ENCODE measurements at regions not wholly inside any gene's neighbourhood (a gene's known extent, or its start where the extent isn't known, plus 50 kb on each side); places are given as distances from the start of the nearest gene placed in this dataset.
"Not testable (repeated sequence)": the region's sequence is repeated elsewhere in the genome, so short reads cannot be mapped to it uniquely, and the experiment has no call there.

DNA sequence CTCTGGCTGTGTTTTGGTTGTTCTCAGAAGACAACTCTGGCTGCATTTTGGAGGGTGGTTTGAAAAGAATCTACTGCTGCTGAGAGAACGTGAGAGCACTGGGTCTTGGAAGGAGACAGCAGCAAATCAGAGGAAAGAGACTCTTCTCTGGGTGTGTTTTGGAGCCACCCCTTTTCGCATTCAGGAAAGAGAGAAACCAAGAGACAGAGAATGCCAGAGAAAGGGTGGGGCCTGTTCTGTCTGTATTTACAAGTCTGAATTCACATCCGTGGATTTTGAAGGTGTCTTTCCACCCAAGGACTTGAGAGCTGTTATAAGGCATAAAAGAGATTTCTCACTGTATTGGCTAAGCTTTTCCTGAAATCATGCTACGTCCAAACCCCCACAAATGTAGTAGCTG, 187.2 kb downstream of the C1orf94 start:
- no peak for DNase-seq (ENCODE audit: low spot score in 2 of 2)
- H3K36me3 Mint-ChIP-seq (ENCODE audit: insufficient read depth), result no peaks in the 10 kb centered on the region
- ATAC-seq (replicated peaks; ENCODE audit: extremely low read depth, poor library complexity, severe bottlenecking), result no peak
- no peaks in the 10 kb centered on the region for H3K9me3 Mint-ChIP-seq
- H3K27ac Mint-ChIP-seq (ENCODE audit: low read depth), result no peak overlapping the region
- H3K4me3 Mint-ChIP-seq, result no peak overlapping the region
- peaks cover 46% of the 10 kb centered on the region for H3K27me3 Mint-ChIP-seq
- no peaks in the 10 kb centered on the region for H3K4me1 Mint-ChIP-seq

DNA sequence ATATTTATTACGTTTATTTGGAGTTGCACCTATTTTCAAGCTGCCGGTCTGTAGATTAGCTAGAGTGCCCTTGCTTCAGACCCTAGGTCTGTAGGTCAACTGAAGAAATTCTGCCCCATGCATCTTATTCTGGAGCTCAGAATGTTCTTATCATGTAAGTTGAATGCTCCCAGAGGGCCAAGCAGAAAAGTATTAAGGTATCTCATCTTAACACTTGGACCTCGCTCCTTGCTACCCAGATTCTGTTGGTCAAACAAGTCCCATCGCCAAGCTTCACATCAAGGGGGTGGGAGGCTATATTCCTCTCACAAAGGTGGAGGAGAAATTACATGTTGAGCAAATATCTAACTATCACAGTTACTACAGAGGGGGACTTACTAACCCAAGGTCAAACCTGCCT, 187.7 kb downstream of the C1orf94 start:
- DNase-seq (ENCODE audit: low spot score in 2 of 2) (no peak), ATAC-seq (replicated peaks; ENCODE audit: extremely low read depth, poor library complexity, severe bottlenecking) (no peak)
- no peaks in the 10 kb centered on the region for H3K36me3 Mint-ChIP-seq (ENCODE audit: insufficient read depth)
- no peak overlapping the region for H3K27ac Mint-ChIP-seq (ENCODE audit: low read depth)
- H3K27me3 Mint-ChIP-seq, result peaks cover 41% of the 10 kb centered on the region
- H3K4me3 Mint-ChIP-seq, result no peak overlapping the region
- H3K4me1 Mint-ChIP-seq, result no peaks in the 10 kb centered on the region
- H3K9me3 Mint-ChIP-seq, result no peaks in the 10 kb centered on the region

DNA sequence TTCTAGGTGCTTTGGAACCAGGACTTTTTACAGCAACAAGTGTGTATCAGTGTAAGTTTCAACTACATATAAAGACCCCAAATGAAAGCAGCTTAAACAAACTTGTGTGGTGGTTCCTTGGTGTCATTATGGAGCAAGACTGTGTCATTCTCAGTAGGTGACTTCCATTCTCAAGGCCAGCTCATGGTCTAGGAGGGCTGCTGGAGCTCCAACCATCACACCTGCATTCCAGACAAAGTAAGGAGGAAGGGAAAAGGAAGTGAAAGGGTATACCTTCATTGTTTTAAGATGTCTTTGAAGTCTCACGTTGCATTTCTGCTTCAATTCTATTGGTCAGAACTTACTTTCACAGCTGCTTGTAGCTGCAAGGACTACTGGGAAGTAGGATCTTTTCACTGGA, 188.6 kb downstream of the C1orf94 start:
- H3K4me3 Mint-ChIP-seq, result no peak overlapping the region
- no peaks in the 10 kb centered on the region for H3K4me1 Mint-ChIP-seq
- no peaks in the 10 kb centered on the region for H3K36me3 Mint-ChIP-seq (ENCODE audit: insufficient read depth)
- ATAC-seq (replicated peaks; ENCODE audit: extremely low read depth, poor library complexity, severe bottlenecking) (no peak), DNase-seq (ENCODE audit: low spot score in 2 of 2) (no peak)
- H3K9me3 Mint-ChIP-seq, result no peaks in the 10 kb centered on the region
- no peak overlapping the region for H3K27ac Mint-ChIP-seq (ENCODE audit: low read depth)
- peaks cover 34% of the 10 kb centered on the region for H3K27me3 Mint-ChIP-seq

DNA sequence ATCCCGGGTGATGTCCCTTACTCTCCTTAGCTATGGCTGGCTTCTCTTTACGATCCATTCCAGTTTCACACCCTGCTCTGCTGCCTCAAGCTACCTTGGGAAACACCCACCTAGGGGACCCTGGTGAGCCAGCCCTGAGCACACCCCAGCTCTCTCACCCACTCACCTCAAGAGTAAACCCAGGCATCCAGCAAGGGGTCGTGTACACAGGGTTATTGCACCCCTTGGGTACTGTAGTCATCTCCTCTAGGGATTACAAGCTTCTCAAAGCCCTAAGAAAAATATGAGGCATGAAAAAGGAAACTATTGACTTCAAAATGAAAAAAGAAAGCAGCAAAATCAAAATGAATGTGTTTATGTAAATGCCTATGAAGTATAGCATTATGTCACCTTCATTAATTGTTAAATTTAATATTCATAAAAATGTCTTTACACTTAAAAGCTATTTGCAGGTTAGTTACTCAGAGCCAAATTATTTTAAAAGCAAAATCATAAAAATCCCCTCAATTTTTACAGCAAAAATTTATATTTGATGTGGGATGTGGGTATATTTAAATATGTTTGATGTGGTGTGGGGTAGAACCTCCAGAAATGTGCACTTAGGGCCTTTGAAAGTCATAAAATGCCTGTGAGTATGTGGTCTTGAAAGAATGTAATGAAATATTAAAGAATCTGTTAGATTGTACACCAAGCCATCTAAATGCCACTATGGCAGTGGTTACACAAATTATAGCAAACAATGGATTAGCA, 190.3 kb downstream of the C1orf94 start:
- Mint-ChIP-seq H3K27me3 (peaks cover 20% of the 10 kb centered on the region), H3K27ac (ENCODE audit: low read depth) (no peak overlapping the region), H3K9me3 (no peaks in the 10 kb centered on the region), H3K4me3 (no peak overlapping the region), H3K4me1 (no peaks in the 10 kb centered on the region), H3K36me3 (ENCODE audit: insufficient read depth) (no peaks in the 10 kb centered on the region)
- ATAC-seq (replicated peaks; ENCODE audit: extremely low read depth, poor library complexity, severe bottlenecking) (no peak), DNase-seq (ENCODE audit: low spot score in 2 of 2) (no peak)

DNA sequence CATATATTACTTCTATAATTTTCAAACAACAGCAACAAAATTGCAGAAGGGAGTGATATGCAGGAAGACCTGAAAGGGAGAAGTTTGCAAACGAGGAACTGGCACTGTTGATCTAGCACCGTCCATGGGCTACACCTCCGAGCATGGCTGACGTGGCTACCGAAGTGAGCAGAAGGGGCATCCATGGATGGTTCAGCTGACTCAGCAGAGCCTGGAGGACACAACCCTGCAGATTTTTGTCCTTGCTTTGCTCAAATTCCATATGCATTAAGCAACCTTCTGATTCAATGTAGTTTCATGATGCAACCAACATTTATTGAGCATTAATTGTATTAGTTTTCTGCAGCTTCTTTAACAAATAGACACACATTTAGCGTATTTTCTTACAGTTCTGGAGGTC, 191.2 kb downstream of the C1orf94 start:
- no peaks in the 10 kb centered on the region for H3K4me1 Mint-ChIP-seq
- ATAC-seq (replicated peaks; ENCODE audit: extremely low read depth, poor library complexity, severe bottlenecking) (no peak), DNase-seq (ENCODE audit: low spot score in 2 of 2) (no peak)
- no peak overlapping the region for H3K4me3 Mint-ChIP-seq
- no peaks in the 10 kb centered on the region for H3K36me3 Mint-ChIP-seq (ENCODE audit: insufficient read depth)
- H3K9me3 Mint-ChIP-seq, result no peaks in the 10 kb centered on the region
- H3K27ac Mint-ChIP-seq (ENCODE audit: low read depth), result no peak overlapping the region
- H3K27me3 Mint-ChIP-seq, result peaks cover 22% of the 10 kb centered on the region

DNA sequence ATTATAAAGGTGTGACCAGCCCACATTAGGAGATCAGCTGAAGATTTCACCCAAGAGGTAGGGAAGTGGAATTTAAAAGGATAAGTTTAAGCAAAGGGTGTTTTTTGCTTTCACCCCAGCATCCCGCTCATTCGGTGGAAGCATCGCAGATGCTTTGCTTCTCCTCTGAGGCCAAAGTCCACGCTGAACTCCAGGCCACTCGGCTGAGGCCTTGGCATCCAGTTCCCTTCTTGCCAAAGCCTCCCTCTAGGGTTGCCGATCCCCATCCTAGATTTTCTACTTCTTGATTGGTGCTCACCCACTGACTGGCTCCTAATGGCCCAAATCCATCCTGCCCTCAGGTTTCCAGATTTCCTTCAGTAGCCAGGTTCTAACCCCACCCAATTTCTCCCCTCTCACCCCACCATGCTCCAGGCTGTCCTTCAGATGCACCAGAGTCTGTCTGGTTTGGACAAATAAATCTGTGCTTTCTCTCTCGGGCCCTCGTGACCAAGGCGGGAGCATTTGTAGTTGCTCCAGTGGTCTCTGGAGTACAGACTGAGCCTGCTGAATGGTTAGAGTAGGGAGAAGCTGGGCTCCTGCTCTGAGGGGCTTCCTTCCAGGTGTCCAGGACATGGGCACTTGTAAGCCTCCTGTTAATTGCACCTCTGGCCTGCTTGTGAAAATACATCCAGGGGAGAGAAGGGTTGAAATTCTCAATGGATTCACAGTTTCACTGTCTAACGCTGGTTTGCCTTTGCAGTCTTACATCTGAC, 193.2 kb downstream of the C1orf94 start:
- Mint-ChIP-seq H3K36me3 (ENCODE audit: insufficient read depth) (no peaks in the 10 kb centered on the region), H3K27ac (ENCODE audit: low read depth) (no peak overlapping the region), H3K27me3 (peaks cover 31% of the 10 kb centered on the region), H3K4me1 (no peaks in the 10 kb centered on the region), H3K9me3 (no peaks in the 10 kb centered on the region), H3K4me3 (no peak overlapping the region)
- DNase-seq (ENCODE audit: low spot score in 2 of 2) (no peak), ATAC-seq (replicated peaks; ENCODE audit: extremely low read depth, poor library complexity, severe bottlenecking) (no peak)

DNA sequence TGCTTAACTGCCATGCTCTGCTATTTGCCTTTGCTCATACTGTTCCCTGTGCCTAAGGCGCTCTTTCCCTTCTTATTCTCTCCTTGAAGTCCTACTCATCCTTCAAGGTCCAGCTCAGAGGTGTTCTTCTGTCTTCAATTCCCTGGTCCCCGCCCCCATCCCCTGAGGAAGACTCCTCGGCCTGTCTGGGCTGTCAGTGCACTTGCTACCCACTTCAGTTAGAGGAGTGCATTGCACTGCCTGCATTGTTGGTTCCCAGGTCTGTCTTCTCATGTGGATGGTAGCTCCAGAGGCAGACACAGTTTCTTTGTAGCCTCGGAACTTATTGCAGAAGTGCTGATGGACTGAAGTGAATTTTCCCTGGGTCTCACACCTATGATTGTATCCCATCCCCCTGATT, 194.0 kb downstream of the C1orf94 start:
- peaks cover 36% of the 10 kb centered on the region for H3K27me3 Mint-ChIP-seq

DNA sequence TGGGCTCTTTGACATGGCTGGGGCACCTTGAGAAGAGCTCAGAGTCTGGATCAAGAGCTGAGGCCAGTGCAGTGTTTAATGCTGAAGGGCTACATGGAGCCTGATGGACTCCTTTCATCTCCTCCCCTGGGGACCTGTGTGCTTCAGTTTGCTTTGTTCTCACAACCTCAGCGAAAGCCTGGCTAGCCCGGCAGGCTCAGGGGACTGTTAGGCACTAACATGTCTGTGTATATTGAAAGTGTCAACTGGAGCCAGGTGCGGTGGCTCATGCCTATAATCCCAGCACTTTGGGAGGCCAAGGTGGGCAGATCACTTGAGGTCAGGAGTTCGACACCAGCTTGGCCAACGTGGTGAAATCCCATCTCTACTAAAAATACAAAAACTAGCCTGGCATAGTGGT, 194.5 kb downstream of the C1orf94 start:
- H3K36me3 Mint-ChIP-seq (ENCODE audit: insufficient read depth); H3K4me3 Mint-ChIP-seq; H3K9me3 Mint-ChIP-seq; H3K27ac Mint-ChIP-seq (ENCODE audit: low read depth); H3K4me1 Mint-ChIP-seq; ATAC-seq (replicated peaks; ENCODE audit: extremely low read depth, poor library complexity, severe bottlenecking); DNase-seq (ENCODE audit: low spot score in 2 of 2): not testable (repeated sequence)
- H3K27me3 Mint-ChIP-seq, result peaks cover 40% of the 10 kb centered on the region

More for the DNA sequence above, 194.0 kb downstream of the C1orf94 start:
- Mint-ChIP-seq H3K4me3 (no peak overlapping the region), H3K4me1 (no peaks in the 10 kb centered on the region), H3K9me3 (no peaks in the 10 kb centered on the region), H3K27ac (ENCODE audit: low read depth) (no peak overlapping the region), H3K36me3 (ENCODE audit: insufficient read depth) (no peaks in the 10 kb centered on the region)
- no peak for DNase-seq (ENCODE audit: low spot score in 2 of 2)
- ATAC-seq (replicated peaks; ENCODE audit: extremely low read depth, poor library complexity, severe bottlenecking), result no peak

DNA sequence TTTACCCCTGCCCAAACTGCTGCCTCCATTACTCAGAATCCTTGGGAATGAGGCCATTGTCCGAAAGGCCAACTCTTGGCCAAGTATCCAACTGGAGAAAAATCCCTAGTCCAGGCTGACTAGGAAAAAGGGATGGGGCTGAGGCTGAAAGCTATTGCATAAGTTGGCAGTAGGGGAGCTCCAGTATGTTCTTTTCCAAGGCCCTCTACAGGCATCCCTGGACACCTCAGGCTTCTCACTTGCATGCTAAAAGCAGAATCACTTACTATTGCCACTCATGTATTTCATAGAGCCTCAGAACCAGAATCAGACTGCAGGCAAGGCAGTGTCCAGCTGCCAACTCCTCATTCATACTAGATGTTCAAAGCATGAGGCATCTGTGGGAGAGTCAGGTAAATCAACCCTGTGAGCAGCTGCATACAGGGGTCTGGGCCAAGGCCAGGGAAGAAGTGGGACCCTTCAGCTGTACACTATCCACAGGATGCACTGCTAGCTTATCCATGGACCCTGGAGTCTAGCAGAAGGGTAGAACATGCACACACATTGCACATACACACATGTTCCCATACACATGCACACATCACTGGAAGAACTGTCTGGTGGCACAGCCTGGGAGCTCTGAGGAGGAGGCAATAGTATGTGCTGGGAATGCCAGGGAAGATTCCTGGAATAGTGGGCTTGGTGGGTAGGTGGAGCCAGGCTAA, 195.3 kb downstream of the C1orf94 start:
- ATAC-seq (replicated peaks; ENCODE audit: extremely low read depth, poor library complexity, severe bottlenecking) (no peak), DNase-seq (ENCODE audit: low spot score in 2 of 2) (no peak)
- H3K27ac Mint-ChIP-seq (ENCODE audit: low read depth), result no peak overlapping the region
- no peaks in the 10 kb centered on the region for H3K4me1 Mint-ChIP-seq
- no peaks in the 10 kb centered on the region for H3K9me3 Mint-ChIP-seq
- peaks cover 48% of the 10 kb centered on the region for H3K27me3 Mint-ChIP-seq
- no peak overlapping the region for H3K4me3 Mint-ChIP-seq
- no peaks in the 10 kb centered on the region for H3K36me3 Mint-ChIP-seq (ENCODE audit: insufficient read depth)

DNA sequence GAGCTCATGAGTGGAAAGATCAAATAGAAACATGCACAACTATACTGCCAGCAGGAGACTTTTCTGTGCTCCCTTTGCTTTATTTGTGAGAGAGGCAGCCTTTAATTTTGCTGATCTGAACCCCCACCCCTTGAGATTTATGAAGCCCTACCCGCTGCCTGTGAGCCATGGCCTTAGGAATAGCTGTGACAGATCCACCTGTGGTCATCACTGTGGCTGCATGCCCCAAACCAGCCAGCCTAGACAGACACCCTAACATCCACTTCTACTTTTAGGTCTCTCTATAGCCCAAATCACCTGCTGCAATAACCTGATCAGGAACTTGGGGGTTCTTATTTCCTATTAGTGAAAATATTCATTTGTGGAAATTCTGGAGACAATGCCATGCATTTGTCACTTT, 196.2 kb downstream of the C1orf94 start:
- ATAC-seq (replicated peaks; ENCODE audit: extremely low read depth, poor library complexity, severe bottlenecking) (no peak), DNase-seq (ENCODE audit: low spot score in 2 of 2) (no peak)
- no peak overlapping the region for H3K4me3 Mint-ChIP-seq
- H3K27ac Mint-ChIP-seq (ENCODE audit: low read depth), result no peak overlapping the region
- H3K9me3 Mint-ChIP-seq, result no peaks in the 10 kb centered on the region
- H3K27me3 Mint-ChIP-seq, result peaks cover 57% of the 10 kb centered on the region
- no peaks in the 10 kb centered on the region for H3K4me1 Mint-ChIP-seq
- H3K36me3 Mint-ChIP-seq (ENCODE audit: insufficient read depth), result peaks cover under 1% of the 10 kb centered on the region

DNA sequence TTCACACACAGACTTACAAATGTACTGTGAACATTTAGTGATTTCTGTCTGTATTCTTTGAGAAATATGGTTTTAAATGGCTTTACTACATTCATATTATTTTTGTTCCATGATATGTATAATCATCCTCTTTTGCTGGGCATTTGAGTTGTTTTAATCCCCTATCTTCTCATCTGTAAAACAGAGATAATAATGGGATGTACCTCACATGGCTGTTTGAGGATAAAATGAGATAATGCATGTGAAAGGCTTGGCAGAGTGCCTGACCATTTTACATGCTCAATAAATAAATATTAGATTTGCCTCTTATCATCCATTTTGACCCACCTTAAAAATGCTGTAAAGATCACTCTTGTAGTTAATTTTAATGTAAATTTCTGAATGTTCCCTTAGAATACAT, 197.2 kb downstream of the C1orf94 start:
- H3K36me3 Mint-ChIP-seq (ENCODE audit: insufficient read depth), result peaks cover 2% of the 10 kb centered on the region
- DNase-seq (ENCODE audit: low spot score in 2 of 2), result no peak
- H3K9me3 Mint-ChIP-seq, result no peaks in the 10 kb centered on the region
- H3K27me3 Mint-ChIP-seq, result peaks cover 68% of the 10 kb centered on the region
- no peak overlapping the region for H3K4me3 Mint-ChIP-seq
- no peak for ATAC-seq (replicated peaks; ENCODE audit: extremely low read depth, poor library complexity, severe bottlenecking)
- H3K4me1 Mint-ChIP-seq, result no peaks in the 10 kb centered on the region
- no peak overlapping the region for H3K27ac Mint-ChIP-seq (ENCODE audit: low read depth)

DNA sequence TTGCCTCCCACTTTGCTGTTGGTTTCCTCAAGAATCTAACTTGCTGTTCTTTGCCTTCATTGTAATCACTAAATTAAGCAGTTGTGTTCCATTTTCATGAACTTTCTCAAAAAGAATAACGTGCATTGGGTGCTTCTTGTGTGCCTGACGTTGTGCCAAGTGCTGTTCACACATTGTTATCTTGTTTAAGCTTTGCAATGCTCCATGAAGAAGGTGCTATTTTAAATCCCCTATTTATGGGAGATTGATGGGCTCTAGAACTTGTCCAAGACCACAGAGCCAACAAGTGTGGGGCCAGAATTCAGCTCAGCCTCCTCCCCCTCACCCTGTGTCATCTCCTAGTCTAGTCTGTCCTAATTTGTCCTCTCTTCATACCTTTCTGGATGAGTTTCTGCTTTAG, 199.8 kb downstream of the C1orf94 start:
- Mint-ChIP-seq H3K4me1 (no peaks in the 10 kb centered on the region), H3K27me3 (peaks cover 94% of the 10 kb centered on the region)

More for the DNA sequence above, 199.8 kb downstream of the C1orf94 start:
- ATAC-seq (replicated peaks; ENCODE audit: extremely low read depth, poor library complexity, severe bottlenecking) (no peak), DNase-seq (ENCODE audit: low spot score in 2 of 2) (no peak)
- H3K9me3 Mint-ChIP-seq, result no peaks in the 10 kb centered on the region
- H3K27ac Mint-ChIP-seq (ENCODE audit: low read depth), result no peak overlapping the region
- H3K36me3 Mint-ChIP-seq (ENCODE audit: insufficient read depth), result peaks cover 2% of the 10 kb centered on the region
- no peak overlapping the region for H3K4me3 Mint-ChIP-seq
